H1 (cell line): ENCODE measurements at regions not wholly inside any gene's neighbourhood (a gene's known extent, or its start where the extent isn't known, plus 50 kb on each side); places are given as distances from the start of the nearest gene placed in this dataset.

Experiments
- CTCF ChIA-PET: fragments of 300-600 bp; sonication (Branson Sonifier 250); formaldehyde crosslinking; loops from one replicate; lab custom pipeline; 2021; ENCODE audit not compliant: partially characterized antibody; lab: Charles Lee
- POLR2A ChIA-PET: fragments of 300-600 bp; sonication (Branson Sonifier 250); formaldehyde crosslinking; loops from one replicate; lab custom pipeline; 2021; ENCODE audit warnings: inconsistent platforms; ENCODE audit not compliant: partially characterized antibody; lab: Charles Lee
- DNase-seq, 2 experiments: peaks; one replicate each; pipeline versions ENCODE4 v3.0.0 to v3.0.0-alpha.2; 2010 to 2022; ENCODE audit warnings: low spot score in 2 of 2, low read depth in 1 of 2, mixed read lengths in 1 of 2
- FAIRE-seq: peaks from 2 replicates; lab custom pipeline; 2011; peaks lifted over from hg19 to GRCh38; lab: Jason Lieb, UNC
- H2AFZ ChIP-seq: 2 replicates; pipeline ENCODE4 v1.8.1; 2012; ENCODE audit warnings: low read length, inconsistent platforms
- H2AK5ac ChIP-seq: 2 replicates; pipeline ENCODE4 v1.6.1; 2013; ENCODE audit warnings: low read depth, low read length
- H2BK120ac ChIP-seq: replicated peaks from 2 replicates; pipeline ENCODE3; 2013; ENCODE audit warnings: low read depth, low read length, inconsistent platforms
- H2BK12ac ChIP-seq: 2 replicates; pipeline ENCODE4 v1.6.1; 2013; ENCODE audit warnings: low read depth, low read length
- H2BK15ac ChIP-seq: 2 replicates; pipeline ENCODE4 v1.6.1; 2013; ENCODE audit warnings: low read length
- H2BK20ac ChIP-seq: 2 replicates; pipeline ENCODE4 v1.6.1; 2013; ENCODE audit warnings: low read length
- H2BK5ac ChIP-seq: 2 replicates; pipeline ENCODE4 v1.6.1; 2013; ENCODE audit warnings: low read depth, low read length
- H3K14ac ChIP-seq: 2 replicates; pipeline ENCODE4 v1.6.1; 2013; ENCODE audit warnings: inconsistent platforms; ENCODE audit not compliant: insufficient read length
- H3K18ac ChIP-seq: 2 replicates; pipeline ENCODE4 v1.6.1; 2013; ENCODE audit warnings: low read length; ENCODE audit errors: extremely low read depth
- H3K23ac ChIP-seq: 2 replicates; pipeline ENCODE4 v1.6.1; 2013; ENCODE audit warnings: inconsistent platforms; ENCODE audit not compliant: insufficient read length
- H3K23me2 ChIP-seq: 2 replicates; pipeline ENCODE4 v1.6.1; 2013; ENCODE audit warnings: low read depth, low read length
- H3K27ac ChIP-seq: 2 replicates; pipeline ENCODE4 v1.6.1; 2011; ENCODE audit warnings: low read depth, low read length, inconsistent platforms
- H3K27me3 ChIP-seq, 4 experiments: replicated peaks in 1 of 4; 1 replicate in 1 of 4; 2 replicates in 3 of 4; pipeline versions ENCODE4 v1.6.1 to v1.8.1; 2011 to 2013; ENCODE audit warnings: low read length in 3 of 4, mild to moderate bottlenecking in 3 of 4, inconsistent platforms in 2 of 4, mixed read lengths in 2 of 4, moderate library complexity in 1 of 4; ENCODE audit not compliant: control insufficient read depth in 3 of 4, insufficient read depth in 3 of 4; ENCODE audit errors: extremely low read depth in 1 of 4
- H3K36me3 ChIP-seq, 4 experiments: 2 replicates each; pipeline versions ENCODE4 v1.6.1 to v1.8.1; 2011 to 2013; ENCODE audit warnings: mild to moderate bottlenecking in 4 of 4, low read length in 3 of 4, moderate library complexity in 2 of 4, control low read depth in 1 of 4, inconsistent platforms in 1 of 4; ENCODE audit not compliant: insufficient read depth in 4 of 4, control insufficient read depth in 2 of 4
- H3K4ac ChIP-seq: replicated peaks from 2 replicates; pipeline ENCODE3; 2013; ENCODE audit warnings: low read length, low read depth, mixed read lengths, inconsistent platforms; ENCODE audit not compliant: insufficient read length
- H3K4me1 ChIP-seq, 4 experiments: replicated peaks in 1 of 4; 1 replicate in 1 of 4; 2 replicates in 3 of 4; pipeline versions ENCODE4 v1.6.1 to v1.8.1; 2011 to 2013; ENCODE audit warnings: low read length in 3 of 4, inconsistent platforms in 2 of 4, mixed read lengths in 1 of 4; ENCODE audit not compliant: insufficient read depth in 4 of 4, control insufficient read depth in 3 of 4
- H3K4me2 ChIP-seq, 2 experiments: 2 replicates each; pipeline versions ENCODE4 v1.6.1 to v1.8.1; 2011 to 2013; ENCODE audit warnings: low read depth in 2 of 2, low read length in 2 of 2, control low read depth in 1 of 2, inconsistent platforms in 1 of 2, mild to moderate bottlenecking in 1 of 2; ENCODE audit not compliant: insufficient read depth in 1 of 2
- H3K4me3 ChIP-seq, 4 experiments: fragments of 200-600, 300-600 bp in 1 of 4; sonication (generic), shearing (Covaris generic), sonication (Bioruptor Twin) in 1 of 4; 2 replicates each; pipeline versions ENCODE4 v1.5.1 to v1.8.1; 2011 to 2016; ENCODE audit warnings: low read length in 4 of 4, low read depth in 3 of 4, control low read depth in 2 of 4, inconsistent platforms in 2 of 4, mild to moderate bottlenecking in 2 of 4, mixed read lengths in 1 of 4, moderate library complexity in 1 of 4; ENCODE audit not compliant: insufficient read depth in 2 of 4; ENCODE audit errors: extremely low read depth in 1 of 4
- H3K56ac ChIP-seq: replicated peaks from 2 replicates; pipeline ENCODE3; 2013; ENCODE audit warnings: low read depth, mild to moderate bottlenecking, mixed read lengths, low read length, inconsistent platforms; ENCODE audit not compliant: insufficient read length
- H3K79me1 ChIP-seq: 2 replicates; pipeline ENCODE4 v1.6.1; 2013; ENCODE audit warnings: low read depth, low read length, control low read depth
- H3K79me2 ChIP-seq, 2 experiments: 2 replicates each; pipeline versions ENCODE4 v1.6.1 to v1.8.1; 2012 to 2013; ENCODE audit warnings: low read length in 2 of 2, mild to moderate bottlenecking in 2 of 2, inconsistent platforms in 1 of 2; ENCODE audit not compliant: insufficient read depth in 2 of 2, control insufficient read depth in 1 of 2
- H3K9ac ChIP-seq, 4 experiments: replicated peaks in 1 of 4; 1 replicate in 1 of 4; 2 replicates in 3 of 4; pipeline versions ENCODE4 v1.6.1 to v1.8.1; 2011 to 2013; ENCODE audit warnings: low read depth in 3 of 4, low read length in 3 of 4, control low read depth in 2 of 4, mild to moderate bottlenecking in 2 of 4, moderate library complexity in 2 of 4, inconsistent platforms in 1 of 4; ENCODE audit errors: extremely low read depth in 1 of 4
- H3K9me3 ChIP-seq, 2 experiments: 2 replicates each; pipeline versions ENCODE4 v1.6.1 to v1.8.1; 2012 to 2013; ENCODE audit warnings: mild to moderate bottlenecking in 2 of 2, moderate library complexity in 2 of 2, control low read depth in 1 of 2, inconsistent platforms in 1 of 2, low read depth in 1 of 2, low read length in 1 of 2, mixed read lengths in 1 of 2; ENCODE audit not compliant: insufficient read depth in 2 of 2
- H4K20me1 ChIP-seq, 2 experiments: replicated peaks in 1 of 2; 2 replicates each; pipeline versions ENCODE3 to v1.8.1; 2011 to 2013; ENCODE audit warnings: inconsistent platforms in 2 of 2, low read length in 2 of 2, mild to moderate bottlenecking in 1 of 2; ENCODE audit not compliant: insufficient read depth in 2 of 2, control insufficient read depth in 1 of 2
- H4K5ac ChIP-seq: 2 replicates; pipeline ENCODE4 v1.6.1; 2013; ENCODE audit warnings: low read length, low read depth, mixed read lengths, inconsistent platforms; ENCODE audit not compliant: insufficient read length
- H4K8ac ChIP-seq: 2 replicates; pipeline ENCODE4 v1.8.0; 2013; ENCODE audit warnings: mild to moderate bottlenecking, moderate library complexity, low read length, inconsistent platforms; ENCODE audit not compliant: insufficient read depth; ENCODE audit errors: extremely low read depth
- H4K91ac ChIP-seq: replicated peaks from 2 replicates; pipeline ENCODE3; 2013; ENCODE audit warnings: low read length, mixed read lengths, inconsistent platforms; ENCODE audit not compliant: insufficient read length
- BACH1 ChIP-seq: IDR thresholded peaks from 2 replicates; pipeline ENCODE4 v1.6.1; 2012; ENCODE audit warnings: low read length, improper control_type of control experiment
- CTCF ChIP-seq, 3 experiments: IDR thresholded peaks; 1 replicate in 2 of 3; 2 replicates in 1 of 3; pipeline versions ENCODE4 v1.5.1 to v1.6.1; 2011; ENCODE audit warnings: low read length in 3 of 3, mild to moderate bottlenecking in 3 of 3, inconsistent platforms in 2 of 3, low read depth in 1 of 3, moderate library complexity in 1 of 3; ENCODE audit not compliant: insufficient read depth in 1 of 3; ENCODE audit errors: control extremely low read depth in 1 of 3
- EP300 ChIP-seq, 2 experiments: IDR thresholded peaks; 1 replicate in 1 of 2; 2 replicates in 1 of 2; pipeline ENCODE4 v1.6.1; 2011 to 2012; ENCODE audit warnings: low read depth in 2 of 2, low read length in 2 of 2, mild to moderate bottlenecking in 2 of 2, borderline replicate concordance in 1 of 2, inconsistent platforms in 1 of 2, moderate library complexity in 1 of 2
- RAD21 ChIP-seq, 2 experiments: IDR thresholded peaks in 1 of 2; conservative IDR thresholded peaks in 1 of 2; 2 replicates each; pipeline ENCODE4 v1.6.1; 2011; ENCODE audit warnings: low read depth in 2 of 2, low read length in 2 of 2, improper control_type of control experiment in 1 of 2, inconsistent platforms in 1 of 2, mild to moderate bottlenecking in 1 of 2, moderate library complexity in 1 of 2
- SAP30 ChIP-seq: fragments of 300-600 bp; sonication (generic); IDR thresholded peaks from 2 replicates; pipeline ENCODE4 v1.7.1; 2012; ENCODE audit warnings: low read length, moderate library complexity, mild to moderate bottlenecking, inconsistent platforms; ENCODE audit not compliant: insufficient read depth, insufficient replicate concordance
- SP1 ChIP-seq: IDR thresholded peaks from 2 replicates; pipeline ENCODE4 v1.6.1; 2011; ENCODE audit warnings: low read depth, low read length

GRCh38 chr17:53191878-53192277 lies 630.8 kb upstream of the KIF2B start:
- Histone ChIP-seq H3K56ac (no peak overlapping the region), H4K20me1 (no peaks in the 10 kb centered on the region), H3K36me3 (no peaks in the 10 kb centered on the region), H4K5ac (no peak overlapping the region), H3K27me3 (no peaks in the 10 kb centered on the region), H3K23ac (no peak overlapping the region), H3K9me3 (no peaks in the 10 kb centered on the region), H3K4me1 (no peaks in the 10 kb centered on the region), H3K4me2 (no peak overlapping the region), H3K23me2 (no peaks in the 10 kb centered on the region)
- no peak for FAIRE-seq
- no peak for TF ChIP-seq CTCF (IDR thresholded peaks at IDR 0.05; ENCODE audit: control extremely low read depth in 1 of 3, insufficient read depth in 1 of 3, low read depth in 1 of 3, low read length in 3 of 3)
- TF ChIP-seq RAD21 (IDR thresholded peaks at IDR 0.05 in 1 of 2, conservative IDR thresholded peaks at IDR 0.05 in 1 of 2; ENCODE audit: low read depth in 2 of 2, low read length in 2 of 2), result 0 out of 4 replicates have a peak, but pooled peaks of 1 of the 2 experiments have one; percentile 5
- no peak for TF ChIP-seq SAP30
- no peak for TF ChIP-seq SP1
- TF ChIP-seq BACH1, result no peak
- TF ChIP-seq EP300 (IDR thresholded peaks at IDR 0.05; ENCODE audit: borderline replicate concordance in 1 of 2, low read depth in 2 of 2, low read length in 2 of 2), result no peak
- TF ChIP-seq, all 59 proteins: peak for 1
- Histone ChIP-seq H2BK20ac (no peak overlapping the region), H3K18ac (no peak overlapping the region), H2BK5ac (no peak overlapping the region), H3K79me1 (no peaks in the 10 kb centered on the region), H2AK5ac (no peak overlapping the region), H4K91ac (no peak overlapping the region), H3K9ac (no peak overlapping the region), H3K4ac (no peak overlapping the region), H3K27ac (no peak overlapping the region), H3K4me3 (no peak overlapping the region), H2AFZ (no peak overlapping the region), H2BK12ac (no peak overlapping the region), H2BK120ac (no peak overlapping the region), H2BK15ac (no peak overlapping the region), H4K8ac (no peak overlapping the region), H3K79me2 (no peaks in the 10 kb centered on the region), H3K14ac (no peak overlapping the region)
- DNase-seq, result no peak
- ChIA-PET POLR2A (no interaction called here), CTCF (no interaction called here)
